Stomach (tissue), 4 donors: ENCODE measurements at regions not wholly inside any gene's neighbourhood (a gene's known extent, or its start where the extent isn't known, plus 50 kb on each side); places are given as distances from the start of the nearest gene placed in this dataset.

Source experiments
- CTCF ChIP-seq, 7 experiments: fragments of 450-650 bp in 4 of 7; fragments of 200-600 bp in 3 of 7; sonication (generic) in 3 of 7; IDR thresholded peaks; one replicate each; pipeline ENCODE4 v1.5.1; 2016 to 2019; ENCODE audit warnings: antibody characterized with exemption in 7 of 7, control low read depth in 2 of 7, mild to moderate bottlenecking in 1 of 7
- EP300 ChIP-seq: sonication (generic); formaldehyde crosslinking; IDR thresholded peaks from one replicate; pipeline ENCODE4 v1.6.1; 2017; ENCODE audit warnings: antibody characterized with exemption
- POLR2A ChIP-seq, 4 donors: fragments of 450-650 bp; IDR thresholded peaks; one replicate each; pipeline ENCODE4 v1.6.1; 2016; ENCODE audit warnings: antibody characterized with exemption in 4 of 4, control low read depth in 2 of 4, mild to moderate bottlenecking in 1 of 4, moderate library complexity in 1 of 4
- POLR2AphosphoS5 ChIP-seq, 3 donors: sonication (generic); formaldehyde crosslinking; IDR thresholded peaks; one replicate each; pipeline ENCODE4 v1.6.1; 2016; ENCODE audit warnings: antibody characterized with exemption in 3 of 3

GRCh38 chr1:91624331-91624730 lies 123.7 kb downstream of the CDC7 start:
- no peak for TF ChIP-seq POLR2AphosphoS5 (IDR thresholded peaks at IDR 0.05)
- no peak for TF ChIP-seq POLR2A (IDR thresholded peaks at IDR 0.05)
- no peak for TF ChIP-seq CTCF (IDR thresholded peaks at IDR 0.05)
- no peak for TF ChIP-seq EP300
